ENCODE measurements at regions not wholly inside any gene's neighbourhood (a gene's known extent, or its start where the extent isn't known, plus 50 kb on each side); places are given as distances from the start of the nearest gene placed in this dataset.

GRCh38 chr16:65789161-65789945 lies 577.1 kb upstream of the CDH5 start:
- TF ChIP-seq CTCF (IDR thresholded peaks at IDR 0.05) (no peak), POLR2A (IDR thresholded peaks at IDR 0.05) (no peak)
